GM12874 (cell line): ENCODE measurements at regions not wholly inside any gene's neighbourhood (a gene's known extent, or its start where the extent isn't known, plus 50 kb on each side); places are given as distances from the start of the nearest gene placed in this dataset.

Experiments used
- TF ChIP-seq, protein P1 (sequence below): IDR thresholded peaks from 2 replicates; pipeline ENCODE4 v1.5.1; 2011; ENCODE audit warnings: low read depth, mild to moderate bottlenecking, control low read depth, low read length, moderate library complexity; ENCODE audit not compliant: insufficient read depth

DNA sequence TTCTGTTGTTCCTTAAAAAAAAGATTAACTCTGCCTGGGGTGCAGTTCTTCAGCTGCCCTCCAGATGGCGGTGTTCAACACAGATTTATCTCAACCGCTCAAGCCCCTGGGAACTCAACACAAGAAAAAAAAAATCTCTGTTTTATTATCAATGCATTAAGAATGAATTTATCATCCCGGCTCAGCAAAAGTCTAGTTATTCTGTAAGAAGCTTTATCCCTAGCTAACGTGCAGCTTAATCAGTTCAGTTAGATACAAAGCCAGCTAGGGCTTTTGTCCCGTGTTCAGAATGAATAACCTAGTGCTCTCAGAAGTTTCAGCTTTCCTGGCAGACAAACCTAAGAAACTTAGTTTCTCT is 475.9 kb upstream of the CCL2 start:
- TF ChIP-seq, protein P1, sequence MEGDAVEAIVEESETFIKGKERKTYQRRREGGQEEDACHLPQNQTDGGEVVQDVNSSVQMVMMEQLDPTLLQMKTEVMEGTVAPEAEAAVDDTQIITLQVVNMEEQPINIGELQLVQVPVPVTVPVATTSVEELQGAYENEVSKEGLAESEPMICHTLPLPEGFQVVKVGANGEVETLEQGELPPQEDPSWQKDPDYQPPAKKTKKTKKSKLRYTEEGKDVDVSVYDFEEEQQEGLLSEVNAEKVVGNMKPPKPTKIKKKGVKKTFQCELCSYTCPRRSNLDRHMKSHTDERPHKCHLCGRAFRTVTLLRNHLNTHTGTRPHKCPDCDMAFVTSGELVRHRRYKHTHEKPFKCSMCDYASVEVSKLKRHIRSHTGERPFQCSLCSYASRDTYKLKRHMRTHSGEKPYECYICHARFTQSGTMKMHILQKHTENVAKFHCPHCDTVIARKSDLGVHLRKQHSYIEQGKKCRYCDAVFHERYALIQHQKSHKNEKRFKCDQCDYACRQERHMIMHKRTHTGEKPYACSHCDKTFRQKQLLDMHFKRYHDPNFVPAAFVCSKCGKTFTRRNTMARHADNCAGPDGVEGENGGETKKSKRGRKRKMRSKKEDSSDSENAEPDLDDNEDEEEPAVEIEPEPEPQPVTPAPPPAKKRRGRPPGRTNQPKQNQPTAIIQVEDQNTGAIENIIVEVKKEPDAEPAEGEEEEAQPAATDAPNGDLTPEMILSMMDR: peak; percentile 78

- TF ChIP-seq, protein P1: no peak
Measured at GRCh38 chr17:33785281-33785680, 469.8 kb upstream of the CCL2 start.

DNA sequence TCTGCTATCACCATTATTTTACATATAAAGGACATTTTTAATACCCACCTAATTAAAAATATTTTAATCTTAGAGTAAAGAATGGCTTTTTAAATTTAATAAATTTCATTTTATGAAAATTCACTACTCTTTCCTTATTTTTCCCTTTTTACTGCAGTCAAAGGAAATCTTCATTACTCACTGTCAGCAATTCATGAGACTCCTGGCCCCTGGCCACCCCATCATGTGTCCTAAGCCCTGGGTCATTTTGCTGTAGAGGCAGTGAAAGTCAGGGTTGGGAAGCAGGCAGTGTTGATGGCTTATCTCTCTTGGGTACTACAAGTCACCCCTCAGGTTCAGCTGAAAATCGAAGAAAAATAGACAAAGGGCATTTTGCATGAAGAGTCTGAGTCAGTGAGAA is 468.6 kb upstream of the CCL2 start:
- TF ChIP-seq, protein P1: no peak

- TF ChIP-seq, protein P1: no peak
Measured at GRCh38 chr17:33789658-33790057, 465.4 kb upstream of the CCL2 start.

DNA sequence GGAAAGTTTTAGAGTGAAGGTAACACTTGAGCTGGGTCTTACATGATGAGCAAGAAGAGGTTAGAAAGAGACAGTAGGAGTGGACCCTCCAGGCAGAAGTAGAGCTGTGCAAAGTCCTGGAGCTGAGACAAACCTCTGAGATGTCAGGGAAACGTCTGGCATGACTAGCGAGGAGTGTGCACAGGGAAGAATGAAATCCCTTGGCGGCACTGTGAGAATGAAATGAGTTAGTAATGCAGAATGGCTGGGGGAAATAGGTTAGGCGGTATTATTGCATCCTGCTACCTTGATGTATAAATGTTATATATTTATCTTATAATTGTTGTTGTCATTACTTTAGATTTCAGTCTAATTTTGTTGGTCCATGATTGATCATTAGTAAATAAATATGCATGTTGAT is 457.9 kb upstream of the CCL2 start:
- TF ChIP-seq, protein P1: no peak

DNA sequence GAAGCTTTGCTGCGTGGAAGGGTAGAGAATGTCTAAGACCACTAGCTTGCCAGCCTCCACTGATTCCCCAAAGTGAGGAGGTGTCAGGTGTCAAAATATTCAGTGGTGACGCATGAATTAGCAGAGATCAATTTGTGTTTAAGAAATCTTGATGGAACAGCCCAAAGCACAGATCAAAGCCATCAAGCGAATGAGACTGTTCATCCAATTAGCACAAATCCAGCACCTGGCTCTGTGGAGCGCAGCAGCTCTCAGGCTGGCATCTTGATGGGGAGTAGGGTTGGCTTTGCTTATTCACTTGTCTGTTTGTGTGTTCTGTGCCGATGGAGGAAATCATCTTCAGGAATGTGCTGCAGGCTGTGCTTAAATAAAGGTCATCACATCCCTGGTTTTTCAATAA is 456.8 kb upstream of the CCL2 start:
- TF ChIP-seq, protein P1: no peak

DNA sequence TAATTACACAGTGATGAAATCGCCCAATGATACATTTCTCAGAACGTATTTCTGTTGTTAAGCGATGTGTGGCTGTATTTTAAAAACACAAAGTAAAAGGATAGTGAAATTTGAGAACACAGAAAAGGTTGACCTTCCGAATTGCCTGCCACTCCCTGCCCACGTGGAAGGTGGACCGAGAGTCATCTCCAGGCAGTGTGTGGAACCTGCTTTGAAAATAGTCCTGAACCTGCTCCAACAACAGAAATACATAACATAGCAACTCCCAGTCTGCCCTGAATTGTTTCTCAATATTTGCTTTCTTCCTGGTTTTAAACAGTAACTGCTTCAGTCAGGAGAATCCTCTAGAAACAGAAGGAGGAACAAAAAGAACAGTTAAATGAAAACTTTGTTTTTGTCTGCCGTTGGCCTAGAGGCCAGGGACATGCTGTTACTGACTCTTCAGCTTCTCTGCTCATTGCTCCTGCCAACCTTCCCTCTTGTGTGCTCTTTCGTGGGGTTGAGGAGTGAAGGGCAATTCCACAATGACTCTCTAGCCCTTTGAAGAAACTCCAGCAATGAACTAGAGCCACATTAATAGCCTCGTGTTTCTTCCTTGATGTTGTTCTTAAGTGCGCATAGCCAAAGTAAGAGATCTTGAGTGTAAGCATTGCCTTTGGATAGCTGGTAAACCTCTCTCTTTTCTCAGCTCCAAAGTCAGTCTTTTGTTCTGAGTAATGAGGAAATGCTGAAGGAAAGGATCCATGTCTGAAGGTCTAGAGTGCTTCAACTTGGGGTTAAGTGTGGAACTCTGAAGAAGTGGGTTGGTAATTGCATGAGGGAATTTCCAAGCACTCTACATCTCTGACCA is 452.5 kb upstream of the CCL2 start:
- TF ChIP-seq, protein P1: no peak
